H9 (cell line): ENCODE measurements at regions not wholly inside any gene's neighbourhood (a gene's known extent, or its start where the extent isn't known, plus 50 kb on each side); places are given as distances from the start of the nearest gene placed in this dataset.

Experiments used
- DNase-seq: peaks from one replicate; pipeline ENCODE4 v3.0.0-alpha.2; 2017
- H2AFZ ChIP-seq: one replicate; pipeline ENCODE4 v1.6.1; 2013; ENCODE audit warnings: mild to moderate bottlenecking, low read length, control low read depth, moderate library complexity
- H2AK5ac ChIP-seq: 2 replicates; pipeline ENCODE4 v1.6.1; 2013; ENCODE audit warnings: low read length, control low read depth, mixed read lengths; ENCODE audit not compliant: insufficient read length
- H2BK120ac ChIP-seq: one replicate; pipeline ENCODE4 v1.6.1; 2013; ENCODE audit warnings: low read depth, mild to moderate bottlenecking, low read length, control low read depth, inconsistent platforms; ENCODE audit not compliant: poor library complexity, severe bottlenecking
- H2BK12ac ChIP-seq: 2 replicates; pipeline ENCODE4 v1.6.1; 2013; ENCODE audit warnings: low read length, control low read depth, mixed read lengths, low read depth; ENCODE audit not compliant: insufficient read length
- H2BK15ac ChIP-seq: 2 replicates; pipeline ENCODE4 v1.6.1; 2013; ENCODE audit warnings: low read depth, low read length, control low read depth
- H2BK20ac ChIP-seq: one replicate; pipeline ENCODE4 v1.6.1; 2013; ENCODE audit warnings: low read depth, mild to moderate bottlenecking, low read length, control low read depth, inconsistent platforms; ENCODE audit not compliant: poor library complexity, severe bottlenecking
- H2BK5ac ChIP-seq: 2 replicates; pipeline ENCODE4 v1.6.1; 2013; ENCODE audit warnings: low read length, control low read depth, mixed read lengths; ENCODE audit not compliant: insufficient read length
- H3K14ac ChIP-seq: 2 replicates; pipeline ENCODE4 v1.6.1; 2013; ENCODE audit warnings: low read length, control low read depth; ENCODE audit not compliant: insufficient read depth
- H3K18ac ChIP-seq: 2 replicates; pipeline ENCODE4 v1.6.1; 2013; ENCODE audit warnings: low read depth, mild to moderate bottlenecking, mixed read lengths, low read length, control low read depth; ENCODE audit not compliant: insufficient read length
- H3K23ac ChIP-seq: 2 replicates; pipeline ENCODE4 v1.6.1; 2013; ENCODE audit warnings: low read length, control low read depth, mixed read lengths, low read depth; ENCODE audit not compliant: insufficient read length
- H3K23me2 ChIP-seq: 2 replicates; pipeline ENCODE4 v1.6.1; 2013; ENCODE audit warnings: low read depth, mild to moderate bottlenecking, mixed read lengths, low read length, control low read depth; ENCODE audit not compliant: insufficient read length, poor library complexity, severe bottlenecking
- H3K27ac ChIP-seq: 2 replicates; pipeline ENCODE4 v1.5.1; 2013; ENCODE audit warnings: low read length, control low read depth, mixed read lengths, low read depth; ENCODE audit not compliant: insufficient read length
- H3K27me3 ChIP-seq: 2 replicates; pipeline ENCODE4 v1.6.1; 2013; ENCODE audit warnings: low read length, control low read depth, inconsistent platforms; ENCODE audit not compliant: insufficient read depth
- H3K4ac ChIP-seq: 2 replicates; pipeline ENCODE4 v1.6.1; 2013; ENCODE audit warnings: low read depth, mild to moderate bottlenecking, control low read depth, inconsistent platforms, low read length, moderate library complexity
- H3K4me1 ChIP-seq: 2 replicates; pipeline ENCODE4 v1.6.1; 2013; ENCODE audit warnings: low read length, control low read depth, inconsistent platforms; ENCODE audit not compliant: insufficient read depth
- H3K4me2 ChIP-seq: 2 replicates; pipeline ENCODE4 v1.6.1; 2013; ENCODE audit warnings: low read length, control low read depth, mixed read lengths; ENCODE audit not compliant: insufficient read length, insufficient read depth
- H3K56ac ChIP-seq: 2 replicates; pipeline ENCODE4 v1.6.1; 2013; ENCODE audit warnings: low read depth, mild to moderate bottlenecking, mixed read lengths, low read length, control low read depth; ENCODE audit not compliant: insufficient read length
- H3K79me1 ChIP-seq: 2 replicates; pipeline ENCODE4 v1.6.1; 2013; ENCODE audit warnings: low read depth, mild to moderate bottlenecking, moderate library complexity, low read length, control low read depth, inconsistent platforms; ENCODE audit not compliant: insufficient read depth, poor library complexity, severe bottlenecking
- H3K79me2 ChIP-seq: 2 replicates; pipeline ENCODE4 v1.6.1; 2013; ENCODE audit warnings: low read length, control low read depth, inconsistent platforms; ENCODE audit not compliant: insufficient read depth
- H3K9ac ChIP-seq: 2 replicates; pipeline ENCODE4 v1.6.1; 2013; ENCODE audit warnings: low read length, control low read depth, mixed read lengths; ENCODE audit not compliant: insufficient read length; ENCODE audit errors: extremely low read depth
- H3K9me3 ChIP-seq: one replicate; pipeline ENCODE4 v1.6.1; 2013; ENCODE audit warnings: low read depth, low read length, inconsistent platforms; ENCODE audit not compliant: control insufficient read depth
- H3T11ph ChIP-seq: one replicate; pipeline ENCODE4 v1.6.1; 2013; ENCODE audit warnings: mild to moderate bottlenecking, low read length, control low read depth, inconsistent platforms
- H4K20me1 ChIP-seq: one replicate; pipeline ENCODE4 v1.6.1; 2013; ENCODE audit not compliant: control insufficient read depth, insufficient read length, insufficient read depth
- H4K5ac ChIP-seq: 2 replicates; pipeline ENCODE4 v1.6.1; 2013; ENCODE audit warnings: low read depth, mild to moderate bottlenecking, mixed read lengths, low read length, control low read depth; ENCODE audit not compliant: insufficient read length
- H4K8ac ChIP-seq: replicated peaks from 2 replicates; pipeline ENCODE4 v1.6.1; 2013; ENCODE audit warnings: low read length, control low read depth, mixed read lengths, low read depth; ENCODE audit not compliant: insufficient read length
- H4K91ac ChIP-seq: 2 replicates; pipeline ENCODE4 v1.6.1; 2013; ENCODE audit warnings: low read depth, mild to moderate bottlenecking, moderate library complexity, mixed read lengths, low read length, control low read depth; ENCODE audit not compliant: insufficient read length
- H3K27ac Mint-ChIP-seq, 3 experiments: 2 replicates in 2 of 3; 3 replicates in 1 of 3; pipeline ENCODE4 v1.8.0; 2020 to 2021; ENCODE audit warnings: mixed read lengths in 3 of 3, mild to moderate bottlenecking in 1 of 3, moderate library complexity in 1 of 3
- H3K27me3 Mint-ChIP-seq: 2 replicates; pipeline ENCODE4 v1.8.0; 2021; ENCODE audit warnings: low read depth, mild to moderate bottlenecking, moderate library complexity, mixed read lengths
- H3K36me3 Mint-ChIP-seq, 3 experiments: 2 replicates in 2 of 3; 3 replicates in 1 of 3; pipeline ENCODE4 v1.8.0; 2020 to 2021; ENCODE audit warnings: low read depth in 3 of 3, mixed read lengths in 3 of 3; ENCODE audit not compliant: insufficient read depth in 1 of 3
- H3K4me1 Mint-ChIP-seq, 2 experiments: 2 replicates each; pipeline ENCODE4 v1.8.0; 2020; ENCODE audit warnings: mixed read lengths in 2 of 2
- H3K4me3 Mint-ChIP-seq, 2 experiments: 2 replicates in 1 of 2; 3 replicates in 1 of 2; pipeline ENCODE4 v1.8.0; 2020 to 2021; ENCODE audit warnings: mild to moderate bottlenecking in 2 of 2, mixed read lengths in 2 of 2, moderate library complexity in 1 of 2
- H3K9me3 Mint-ChIP-seq, 2 experiments: 2 replicates in 1 of 2; 3 replicates in 1 of 2; pipeline ENCODE4 v1.8.0; 2020; ENCODE audit warnings: mild to moderate bottlenecking in 2 of 2, mixed read lengths in 2 of 2, moderate library complexity in 1 of 2
- CTCF ChIP-seq: fragments of 200-600 bp; sonication (generic); conservative IDR thresholded peaks from 3 replicates; pipeline ENCODE4 v1.8.0; 2021; ENCODE audit warnings: antibody characterized with exemption, mild to moderate bottlenecking
- WGBS: extraction: QIAGEN DNeasy Blood & Tissue Kit; methylation state at CpG from one replicate; pipeline ENCODE4 v1.1.7; 2013; ENCODE audit warnings: missing lambda C conversion rate, low lambda C conversion rate, mixed read lengths; ENCODE audit not compliant: insufficient read length; ENCODE audit errors: extremely low coverage; 5-methylcytosine and 5-hydroxymethylcytosine counted together

DNA sequence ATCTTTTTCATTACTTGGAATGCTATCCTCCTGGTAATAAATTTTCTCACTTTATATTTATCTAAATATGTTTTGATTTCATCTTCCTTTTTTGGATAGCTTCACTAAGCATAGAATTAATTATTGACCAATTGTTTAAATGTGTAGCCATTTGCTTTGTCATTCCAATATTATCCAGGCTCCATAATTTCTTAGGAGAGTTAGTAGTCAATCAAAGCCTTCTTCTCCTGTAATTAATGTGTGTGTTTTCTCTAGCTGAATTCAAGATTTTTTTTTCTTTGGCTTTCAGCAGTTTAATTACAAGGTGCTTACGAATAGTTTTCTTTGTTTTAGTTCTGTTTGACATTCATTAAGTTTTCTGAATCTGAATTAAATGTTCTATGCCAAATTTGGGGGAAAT, 545.9 kb upstream of the CELF2 start:
- H2AFZ ChIP-seq: no peak overlapping the region
- peaks cover 19% of the 10 kb centered on the region in 2 experiments for H3K4me1 Mint-ChIP-seq
- H3K14ac ChIP-seq: no peak overlapping the region
- no peaks in the 10 kb centered on the region for H3K4me1 ChIP-seq
- H3K27ac Mint-ChIP-seq: no peak overlapping the region
- no peak overlapping the region for H3K56ac ChIP-seq
- H4K91ac ChIP-seq: no peak overlapping the region
- H4K5ac ChIP-seq: no peak overlapping the region
- no peak for TF ChIP-seq CTCF
- H2BK12ac ChIP-seq: no peak overlapping the region
- no peaks in the 10 kb centered on the region for H3K9me3 ChIP-seq
- H3K4me3 Mint-ChIP-seq: no peak overlapping the region
- no peaks in the 10 kb centered on the region for H3K27me3 Mint-ChIP-seq
- no peak overlapping the region for H4K8ac ChIP-seq
- no peak overlapping the region for H3K27ac ChIP-seq
- no peak for DNase-seq
- H3K4me2 ChIP-seq: no peak overlapping the region
- H4K20me1 ChIP-seq: no peaks in the 10 kb centered on the region
- no peaks in the 10 kb centered on the region for H3K79me1 ChIP-seq
- no peak overlapping the region for H3K9ac ChIP-seq
- no peak overlapping the region for H3K18ac ChIP-seq
- no peak overlapping the region for H3T11ph ChIP-seq
- WGBS: no CpG with 5 or more reads among the region's 1 CpG
- H3K23me2 ChIP-seq: no peaks in the 10 kb centered on the region
- H2BK15ac ChIP-seq: no peak overlapping the region
- no peak overlapping the region for H2BK120ac ChIP-seq
- no peak overlapping the region for H2AK5ac ChIP-seq
- H3K4ac ChIP-seq: no peak overlapping the region
- no peaks in the 10 kb centered on the region for H3K79me2 ChIP-seq
- no peak overlapping the region for H2BK20ac ChIP-seq
- no peaks in the 10 kb centered on the region for H3K27me3 ChIP-seq
- H3K23ac ChIP-seq: no peak overlapping the region
- H3K36me3 Mint-ChIP-seq: peaks cover 9 to 38% (median 15%) of the 10 kb centered on the region in 3 experiments
- H3K9me3 Mint-ChIP-seq: peaks cover 22 to 23% of the 10 kb centered on the region in 2 experiments
- no peak overlapping the region for H2BK5ac ChIP-seq
